ENCODE measurements at regions not wholly inside any gene's neighbourhood (a gene's known extent, or its start where the extent isn't known, plus 50 kb on each side); places are given as distances from the start of the nearest gene placed in this dataset.
A peak's percentile ranks its signal among the peaks of the same experiment; 100 is the strongest.

DNA sequence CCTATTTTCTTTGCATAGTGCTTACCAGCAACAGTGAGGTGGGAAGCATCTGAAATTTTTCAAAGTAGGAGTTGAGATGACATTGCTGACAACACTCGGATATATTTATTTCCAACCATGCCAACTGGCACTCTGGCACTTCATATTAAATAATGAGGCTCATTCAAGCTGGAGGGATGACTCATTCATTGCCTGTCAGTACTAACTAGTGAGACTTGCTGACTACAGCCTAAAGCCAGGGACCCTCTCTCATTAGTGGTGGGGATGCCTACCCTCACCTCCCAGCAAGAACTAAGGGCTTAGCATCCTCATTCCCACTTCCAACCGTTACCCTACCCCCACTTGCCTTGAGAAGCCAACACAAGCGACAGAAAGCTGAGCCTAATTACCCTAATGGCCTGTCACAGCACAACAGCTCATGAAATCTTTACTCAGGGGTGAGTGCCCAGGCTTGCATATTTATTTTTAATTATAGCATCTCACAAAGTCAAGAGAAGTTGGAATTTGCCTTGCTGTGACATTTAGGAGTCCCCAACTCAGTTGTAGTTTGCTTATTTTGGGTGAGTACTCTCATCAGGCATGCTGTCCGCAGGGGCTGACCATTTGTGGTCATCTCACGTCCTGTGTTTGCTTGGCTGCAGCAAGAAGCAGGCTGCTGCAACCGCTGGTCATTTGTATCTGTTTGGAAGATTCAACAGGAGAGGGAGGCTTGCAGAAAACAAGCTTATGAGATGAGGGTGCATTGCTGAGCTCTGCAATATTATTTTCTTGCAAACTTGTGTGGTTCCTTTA, 181.6 kb upstream of the POU2AF2 start:
- intact Hi-C loops (cut with DNase I, micrococcal nuclease) = no loop called here
- Histone ChIP-seq H3K36me3 (ENCODE audit: low read depth) (no peaks in the 10 kb centered on the region), H3K9me3 (peaks cover 7% of the 10 kb centered on the region), H3K4me3 (no peak overlapping the region), H3K4me1 (ENCODE audit: low read depth) (no peaks in the 10 kb centered on the region)
- TF ChIP-seq, protein P1, sequence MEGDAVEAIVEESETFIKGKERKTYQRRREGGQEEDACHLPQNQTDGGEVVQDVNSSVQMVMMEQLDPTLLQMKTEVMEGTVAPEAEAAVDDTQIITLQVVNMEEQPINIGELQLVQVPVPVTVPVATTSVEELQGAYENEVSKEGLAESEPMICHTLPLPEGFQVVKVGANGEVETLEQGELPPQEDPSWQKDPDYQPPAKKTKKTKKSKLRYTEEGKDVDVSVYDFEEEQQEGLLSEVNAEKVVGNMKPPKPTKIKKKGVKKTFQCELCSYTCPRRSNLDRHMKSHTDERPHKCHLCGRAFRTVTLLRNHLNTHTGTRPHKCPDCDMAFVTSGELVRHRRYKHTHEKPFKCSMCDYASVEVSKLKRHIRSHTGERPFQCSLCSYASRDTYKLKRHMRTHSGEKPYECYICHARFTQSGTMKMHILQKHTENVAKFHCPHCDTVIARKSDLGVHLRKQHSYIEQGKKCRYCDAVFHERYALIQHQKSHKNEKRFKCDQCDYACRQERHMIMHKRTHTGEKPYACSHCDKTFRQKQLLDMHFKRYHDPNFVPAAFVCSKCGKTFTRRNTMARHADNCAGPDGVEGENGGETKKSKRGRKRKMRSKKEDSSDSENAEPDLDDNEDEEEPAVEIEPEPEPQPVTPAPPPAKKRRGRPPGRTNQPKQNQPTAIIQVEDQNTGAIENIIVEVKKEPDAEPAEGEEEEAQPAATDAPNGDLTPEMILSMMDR (IDR thresholded peaks at IDR 0.05) = no peak
- ATAC-seq (peak; percentile 25), DNase-seq (peak in 1 of 3 donors; percentile 6)

DNA sequence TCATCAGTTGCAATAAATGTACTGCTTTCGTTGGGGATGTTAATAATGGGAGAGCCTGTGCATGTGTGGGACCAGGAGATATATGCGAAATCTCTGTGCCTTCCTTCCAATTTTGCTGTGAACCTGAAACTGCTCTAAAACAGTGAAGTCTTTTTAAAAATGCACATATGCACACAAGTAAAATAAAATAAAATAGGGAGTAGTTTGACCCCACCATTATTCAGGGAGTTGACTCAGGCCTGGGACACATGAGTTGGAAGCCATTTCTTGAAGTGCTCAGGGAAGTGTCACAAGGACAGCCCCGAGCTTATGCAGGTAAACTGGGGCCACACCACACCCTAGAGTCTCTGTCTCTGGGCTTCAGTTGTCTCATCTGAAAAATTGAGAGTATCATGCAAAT, 183.1 kb upstream of the POU2AF2 start:
- Histone ChIP-seq H3K9me3 (no peaks in the 10 kb centered on the region), H3K4me1 (ENCODE audit: low read depth) (no peaks in the 10 kb centered on the region), H3K36me3 (ENCODE audit: low read depth) (no peaks in the 10 kb centered on the region), H3K4me3 (no peak overlapping the region)
- intact Hi-C loops (cut with DNase I, micrococcal nuclease) = no loop called here
- TF ChIP-seq, protein P1 (IDR thresholded peaks at IDR 0.05) = no peak
- DNase-seq (no peak), ATAC-seq (no peak)

DNA sequence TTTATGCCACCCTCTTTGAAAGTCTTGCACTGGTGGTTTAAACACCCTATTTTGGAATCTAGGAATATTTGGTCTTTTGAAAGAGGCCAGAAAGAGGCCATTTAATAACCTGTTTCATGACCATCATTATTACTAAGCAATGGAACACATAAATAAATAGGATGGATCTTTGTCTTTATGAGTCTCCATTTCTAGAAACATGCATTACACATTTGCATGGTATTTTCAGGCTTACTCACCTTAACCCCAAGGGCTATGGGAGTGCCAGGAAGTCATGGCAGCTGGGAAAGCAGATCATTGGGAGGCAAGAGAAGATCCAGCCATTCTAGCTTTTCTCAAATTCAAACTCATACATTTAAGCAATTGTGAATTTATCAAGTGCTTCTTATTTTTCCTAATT, 185.8 kb upstream of the POU2AF2 start:
- no peak for DNase-seq
- Histone ChIP-seq H3K36me3 (ENCODE audit: low read depth) (no peaks in the 10 kb centered on the region), H3K9me3 (no peaks in the 10 kb centered on the region), H3K4me1 (ENCODE audit: low read depth) (no peaks in the 10 kb centered on the region), H3K4me3 (no peak overlapping the region)
- TF ChIP-seq, protein P1 (IDR thresholded peaks at IDR 0.05) = no peak
- ATAC-seq = no peak
- intact Hi-C loops (cut with DNase I, micrococcal nuclease) = no loop called here

DNA sequence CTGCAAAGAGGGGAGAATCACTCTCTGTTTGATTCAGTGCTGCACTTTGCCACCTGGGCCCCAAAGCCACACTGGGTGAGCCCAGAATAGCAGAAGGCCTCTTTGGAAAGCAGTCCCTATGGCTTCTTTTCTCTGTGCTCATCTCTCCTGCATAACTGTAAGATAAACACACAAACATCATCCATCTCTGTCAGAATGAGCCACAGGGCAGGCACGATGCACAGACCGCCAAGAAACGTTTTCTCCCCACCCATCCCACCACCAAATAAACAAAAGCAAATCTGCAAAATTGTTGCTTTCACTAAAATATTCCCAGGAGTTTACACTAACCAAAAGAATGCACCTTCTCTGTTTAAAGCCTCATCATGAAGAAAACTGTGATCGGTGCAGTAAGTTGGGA, 196.4 kb upstream of the POU2AF2 start:
- no peak overlapping the region for H3K4me3 ChIP-seq
- no peak for ATAC-seq
- intact Hi-C loops (cut with DNase I, micrococcal nuclease) = no loop called here
- H3K36me3 ChIP-seq (ENCODE audit: low read depth) = no peaks in the 10 kb centered on the region
- TF ChIP-seq, protein P1 (IDR thresholded peaks at IDR 0.05) = no peak
- no peaks in the 10 kb centered on the region for H3K9me3 ChIP-seq
- no peak for DNase-seq
- H3K4me1 ChIP-seq (ENCODE audit: low read depth) = no peaks in the 10 kb centered on the region

DNA sequence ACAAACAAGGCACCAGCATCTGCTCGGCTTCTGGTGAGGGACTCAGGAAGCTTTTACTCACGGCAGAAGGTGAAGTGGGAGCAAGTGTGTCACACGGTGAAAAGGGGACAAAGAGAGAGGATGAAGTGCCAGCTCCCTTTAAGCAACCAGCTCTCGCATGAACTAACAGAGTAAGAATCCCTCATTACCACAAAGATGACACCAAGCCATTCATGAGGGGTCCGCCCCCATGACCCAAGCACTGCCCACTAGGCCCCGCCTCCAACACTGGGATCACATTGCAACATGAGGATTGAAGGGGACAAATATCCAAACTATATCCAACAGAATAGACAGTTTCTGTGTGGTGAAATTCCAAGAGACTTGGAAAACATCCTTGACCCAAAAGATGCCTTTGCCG, 198.2 kb upstream of the POU2AF2 start:
- no peak overlapping the region for H3K4me3 ChIP-seq
- ATAC-seq (no peak), DNase-seq (no peak)
- H3K36me3 ChIP-seq (ENCODE audit: low read depth) = no peaks in the 10 kb centered on the region
- no peaks in the 10 kb centered on the region for H3K4me1 ChIP-seq (ENCODE audit: low read depth)
- TF ChIP-seq, protein P1 (IDR thresholded peaks at IDR 0.05) = no peak
- intact Hi-C loops (cut with DNase I, micrococcal nuclease) = no loop called here
- H3K9me3 ChIP-seq = no peaks in the 10 kb centered on the region
